Fibroblast of lung (primary cell): ENCODE measurements at regions not wholly inside any gene's neighbourhood (a gene's known extent, or its start where the extent isn't known, plus 50 kb on each side); places are given as distances from the start of the nearest gene placed in this dataset.

ENCODE experiments used
- EZH2 ChIP-seq: IDR thresholded peaks from 2 replicates; pipeline ENCODE4 v1.5.1; 2012; ENCODE audit warnings: low read length, control low read depth, mild to moderate bottlenecking; ENCODE audit errors: missing control alignments
- TF ChIP-seq, protein P1 (sequence below), 2 donors: IDR thresholded peaks in 1 of 2; conservative IDR thresholded peaks in 1 of 2; 1 replicate in 1 of 2; 2 replicates in 1 of 2; pipeline ENCODE4 v1.5.1; 2011 to 2012; ENCODE audit warnings: low read length in 2 of 2, control low read depth in 1 of 2, inconsistent platforms in 1 of 2, low read depth in 1 of 2, mild to moderate bottlenecking in 1 of 2

DNA sequence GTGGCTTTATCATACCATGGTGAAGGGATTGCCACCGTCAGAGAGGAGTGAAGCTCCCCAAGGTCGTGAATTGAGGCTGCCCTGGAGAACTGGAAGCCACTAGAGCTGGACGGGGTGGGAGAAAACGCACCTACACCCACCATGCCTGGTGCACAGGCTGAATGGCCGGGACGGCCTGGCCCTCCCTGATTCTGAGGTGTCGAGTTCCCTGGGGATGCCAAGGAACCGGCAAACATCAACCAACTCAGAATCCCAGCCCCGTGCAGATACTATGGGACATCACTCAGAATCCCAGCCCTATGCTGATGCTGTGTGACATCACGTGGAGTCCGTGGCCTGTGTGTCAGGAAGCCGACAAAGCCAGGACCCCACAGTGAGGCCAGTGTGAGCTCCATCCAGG lies 650.0 kb downstream of the BRD1 start:
- TF ChIP-seq, protein P1, sequence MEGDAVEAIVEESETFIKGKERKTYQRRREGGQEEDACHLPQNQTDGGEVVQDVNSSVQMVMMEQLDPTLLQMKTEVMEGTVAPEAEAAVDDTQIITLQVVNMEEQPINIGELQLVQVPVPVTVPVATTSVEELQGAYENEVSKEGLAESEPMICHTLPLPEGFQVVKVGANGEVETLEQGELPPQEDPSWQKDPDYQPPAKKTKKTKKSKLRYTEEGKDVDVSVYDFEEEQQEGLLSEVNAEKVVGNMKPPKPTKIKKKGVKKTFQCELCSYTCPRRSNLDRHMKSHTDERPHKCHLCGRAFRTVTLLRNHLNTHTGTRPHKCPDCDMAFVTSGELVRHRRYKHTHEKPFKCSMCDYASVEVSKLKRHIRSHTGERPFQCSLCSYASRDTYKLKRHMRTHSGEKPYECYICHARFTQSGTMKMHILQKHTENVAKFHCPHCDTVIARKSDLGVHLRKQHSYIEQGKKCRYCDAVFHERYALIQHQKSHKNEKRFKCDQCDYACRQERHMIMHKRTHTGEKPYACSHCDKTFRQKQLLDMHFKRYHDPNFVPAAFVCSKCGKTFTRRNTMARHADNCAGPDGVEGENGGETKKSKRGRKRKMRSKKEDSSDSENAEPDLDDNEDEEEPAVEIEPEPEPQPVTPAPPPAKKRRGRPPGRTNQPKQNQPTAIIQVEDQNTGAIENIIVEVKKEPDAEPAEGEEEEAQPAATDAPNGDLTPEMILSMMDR (conservative IDR thresholded peaks at IDR 0.05 in 1 of 2, IDR thresholded peaks at IDR 0.05 in 1 of 2; ENCODE audit: low read depth in 1 of 2, low read length in 2 of 2), result no peak
- TF ChIP-seq EZH2, result no peak
